DOHH2 (cell line): ENCODE measurements at regions not wholly inside any gene's neighbourhood (a gene's known extent, or its start where the extent isn't known, plus 50 kb on each side); places are given as distances from the start of the nearest gene placed in this dataset.

Experiments used
- CTCF ChIP-seq: fragments of 200-600 bp; sonication (generic); IDR thresholded peaks from one replicate; pipeline ENCODE4 v1.5.1; 2014; ENCODE audit warnings: antibody characterized with exemption, mild to moderate bottlenecking, low read depth, low read length; ENCODE audit not compliant: poor library complexity, severe bottlenecking
- EZH2phosphoT487 ChIP-seq: fragments of 200-600 bp; sonication (generic); IDR thresholded peaks from 2 replicates; pipeline ENCODE4 v1.6.1; 2017; ENCODE audit warnings: borderline replicate concordance, mild to moderate bottlenecking, antibody characterized with exemption, low read length, moderate library complexity, mixed read lengths

GRCh38 chr2:234632527-234633391, 135.9 kb upstream of the ARL4C start:
- TF ChIP-seq EZH2phosphoT487 (no peak), CTCF (no peak)
